Tibial artery (tissue), 4 donors: ENCODE measurements at regions not wholly inside any gene's neighbourhood (a gene's known extent, or its start where the extent isn't known, plus 50 kb on each side); places are given as distances from the start of the nearest gene placed in this dataset.

Experiments used
- DNase-seq, 2 donors: peaks; one replicate each; pipeline ENCODE4 v3.0.0-alpha.2; 2019
- H3K27ac ChIP-seq, 2 donors: fragments of 200-600 bp; sonication (generic) in 1 of 2; 1 replicate in 1 of 2; 2 replicates in 1 of 2; pipeline ENCODE4 v1.5.1; 2018 to 2019; ENCODE audit warnings: mild to moderate bottlenecking in 1 of 2
- H3K27me3 ChIP-seq, 2 donors: fragments of 200-600 bp; sonication (generic) in 1 of 2; one replicate each; pipeline versions ENCODE4 v1.5.1 to v1.6.0; 2016 to 2019
- H3K36me3 ChIP-seq, 3 donors: fragments of 200-600 bp; sonication (generic) in 2 of 3; one replicate each; pipeline ENCODE4 v1.5.1; 2016 to 2019; ENCODE audit warnings: mild to moderate bottlenecking in 2 of 3
- H3K4me1 ChIP-seq, 4 donors: fragments of 200-600 bp; sonication (generic) in 2 of 4; 1 replicate in 3 of 4; 2 replicates in 1 of 4; pipeline ENCODE4 v1.5.1; 2016 to 2019
- H3K4me3 ChIP-seq, 2 donors: fragments of 200-600 bp; sonication (generic) in 1 of 2; 1 replicate in 1 of 2; 2 replicates in 1 of 2; pipeline ENCODE4 v1.5.1; 2018 to 2019; ENCODE audit warnings: mild to moderate bottlenecking in 2 of 2
- H3K9me3 ChIP-seq, 3 donors: fragments of 200-600 bp; sonication (generic) in 1 of 3; one replicate each; pipeline ENCODE4 v1.5.1; 2016 to 2019
- intact Hi-C: fragments of 100-400 bp; cut with DNase I; formaldehyde crosslinking; loops from one replicate; pipeline ENCODE4 v1.15.0; 2023; ENCODE audit warnings: low total_unique reads
- TF ChIP-seq, protein P1 (sequence below), 2 experiments: fragments of 200-600 bp in 1 of 2; fragments of 450-650 bp in 1 of 2; IDR thresholded peaks; one replicate each; pipeline ENCODE4 v1.5.1; 2017 to 2019; ENCODE audit warnings: antibody characterized with exemption in 2 of 2, mild to moderate bottlenecking in 1 of 2, moderate library complexity in 1 of 2

DNA sequence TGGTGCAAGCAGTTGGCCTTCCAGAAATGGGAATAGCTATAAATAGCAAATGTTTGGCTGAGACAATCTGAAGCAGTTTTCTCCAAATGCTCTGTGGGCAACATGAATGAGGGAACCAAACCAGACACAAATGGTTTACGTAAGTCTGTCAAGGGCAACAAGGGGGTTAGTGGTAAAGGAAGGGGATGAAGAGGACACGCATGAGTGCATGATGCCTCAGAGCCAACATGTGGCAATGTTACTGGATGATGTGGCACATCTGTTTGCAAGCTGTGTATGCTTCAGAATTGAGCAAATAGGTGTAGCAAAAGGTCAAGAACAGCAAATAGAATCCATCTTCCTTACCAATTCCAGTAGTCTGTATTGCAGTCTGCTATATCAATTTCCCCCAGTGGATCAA, 76.3 kb upstream of the LMO4 start:
- no peaks in the 10 kb centered on the region for H3K27me3 ChIP-seq
- peaks cover 0 to 3% (median 0%) of the 10 kb centered on the region in 3 donors for H3K9me3 ChIP-seq
- peaks cover 0 to 3% (median 0%) of the 10 kb centered on the region in 4 donors for H3K4me1 ChIP-seq
- intact Hi-C loops, result no loop called here
- DNase-seq, result no peak
- TF ChIP-seq, protein P1, sequence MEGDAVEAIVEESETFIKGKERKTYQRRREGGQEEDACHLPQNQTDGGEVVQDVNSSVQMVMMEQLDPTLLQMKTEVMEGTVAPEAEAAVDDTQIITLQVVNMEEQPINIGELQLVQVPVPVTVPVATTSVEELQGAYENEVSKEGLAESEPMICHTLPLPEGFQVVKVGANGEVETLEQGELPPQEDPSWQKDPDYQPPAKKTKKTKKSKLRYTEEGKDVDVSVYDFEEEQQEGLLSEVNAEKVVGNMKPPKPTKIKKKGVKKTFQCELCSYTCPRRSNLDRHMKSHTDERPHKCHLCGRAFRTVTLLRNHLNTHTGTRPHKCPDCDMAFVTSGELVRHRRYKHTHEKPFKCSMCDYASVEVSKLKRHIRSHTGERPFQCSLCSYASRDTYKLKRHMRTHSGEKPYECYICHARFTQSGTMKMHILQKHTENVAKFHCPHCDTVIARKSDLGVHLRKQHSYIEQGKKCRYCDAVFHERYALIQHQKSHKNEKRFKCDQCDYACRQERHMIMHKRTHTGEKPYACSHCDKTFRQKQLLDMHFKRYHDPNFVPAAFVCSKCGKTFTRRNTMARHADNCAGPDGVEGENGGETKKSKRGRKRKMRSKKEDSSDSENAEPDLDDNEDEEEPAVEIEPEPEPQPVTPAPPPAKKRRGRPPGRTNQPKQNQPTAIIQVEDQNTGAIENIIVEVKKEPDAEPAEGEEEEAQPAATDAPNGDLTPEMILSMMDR (IDR thresholded peaks at IDR 0.05), result no peak
- no peaks in the 10 kb centered on the region for H3K36me3 ChIP-seq
- no peak overlapping the region for H3K4me3 ChIP-seq
- no peak overlapping the region for H3K27ac ChIP-seq

DNA sequence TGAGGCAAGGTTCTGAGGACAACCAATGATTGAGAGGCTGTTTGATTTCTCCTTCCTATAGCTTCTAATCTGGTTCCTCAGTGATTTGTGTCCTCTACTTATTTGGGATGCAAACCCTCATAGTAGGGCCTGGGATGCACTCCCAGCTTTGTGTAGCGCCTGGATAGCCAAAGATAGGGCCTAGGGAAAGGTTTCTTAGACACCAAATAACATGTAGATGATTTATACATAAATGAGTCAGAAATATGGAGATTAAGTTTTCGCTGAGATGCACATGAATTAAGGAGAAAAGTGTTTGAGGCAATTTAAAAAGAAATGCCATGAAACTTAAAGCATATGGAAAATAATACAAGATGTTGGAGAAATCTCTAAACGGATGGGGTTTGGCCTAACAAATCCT, 66.0 kb upstream of the LMO4 start:
- intact Hi-C loops, result no loop called here
- Histone ChIP-seq H3K4me1 (no peaks in the 10 kb centered on the region), H3K4me3 (no peak overlapping the region), H3K27me3 (no peaks in the 10 kb centered on the region), H3K9me3 (no peaks in the 10 kb centered on the region), H3K36me3 (no peaks in the 10 kb centered on the region), H3K27ac (no peak overlapping the region)
- DNase-seq, result no peak
- TF ChIP-seq, protein P1 (IDR thresholded peaks at IDR 0.05), result no peak

DNA sequence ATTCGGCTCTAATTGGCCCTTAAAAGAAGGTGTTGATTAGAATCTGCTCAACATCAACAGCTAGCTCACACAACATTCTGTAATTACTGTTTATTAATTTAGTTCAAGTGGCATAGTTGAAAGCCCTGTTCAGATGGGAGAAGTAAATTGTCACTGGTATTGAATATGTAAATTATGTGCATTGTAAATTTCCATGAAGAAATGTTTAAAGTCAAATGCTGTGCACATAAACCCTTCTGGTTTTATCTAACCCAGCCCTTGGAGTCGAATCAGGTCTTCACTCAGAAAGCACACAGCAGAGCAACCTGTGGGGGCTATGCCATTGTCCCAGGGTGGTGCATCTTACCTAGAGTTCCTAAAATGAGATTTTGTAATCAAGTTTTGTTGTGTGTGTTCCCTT, 65.4 kb upstream of the LMO4 start:
- no peak for DNase-seq
- Histone ChIP-seq H3K27ac (no peak overlapping the region), H3K4me1 (no peaks in the 10 kb centered on the region), H3K9me3 (no peaks in the 10 kb centered on the region), H3K4me3 (no peak overlapping the region), H3K36me3 (no peaks in the 10 kb centered on the region), H3K27me3 (no peaks in the 10 kb centered on the region)
- intact Hi-C loops, result no loop called here
- TF ChIP-seq, protein P1 (IDR thresholded peaks at IDR 0.05), result no peak

DNA sequence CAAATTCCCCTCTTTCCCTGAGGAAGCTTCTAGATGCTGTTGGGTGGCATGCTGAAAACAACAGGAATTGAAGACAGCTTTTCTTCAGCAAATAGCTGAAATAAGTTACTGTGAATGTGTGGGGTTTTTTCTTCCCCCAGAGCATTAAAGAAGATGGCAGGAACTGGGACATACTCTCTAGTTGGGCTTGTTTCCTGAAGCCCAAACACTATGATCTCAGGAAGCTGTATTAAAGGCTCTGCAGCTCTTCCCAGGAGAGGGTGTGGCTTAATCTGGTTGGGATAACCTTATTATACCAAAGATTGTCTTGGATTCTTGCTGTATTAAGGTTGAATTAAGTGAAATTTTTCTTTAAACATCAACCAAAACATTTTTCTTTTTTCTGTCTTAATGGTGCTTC, 64.9 kb upstream of the LMO4 start:
- DNase-seq, result no peak
- intact Hi-C loops, result no loop called here
- TF ChIP-seq, protein P1 (IDR thresholded peaks at IDR 0.05), result no peak
- Histone ChIP-seq H3K4me3 (no peak overlapping the region), H3K27me3 (no peaks in the 10 kb centered on the region), H3K27ac (no peak overlapping the region), H3K36me3 (no peaks in the 10 kb centered on the region), H3K4me1 (no peaks in the 10 kb centered on the region), H3K9me3 (no peaks in the 10 kb centered on the region)

DNA sequence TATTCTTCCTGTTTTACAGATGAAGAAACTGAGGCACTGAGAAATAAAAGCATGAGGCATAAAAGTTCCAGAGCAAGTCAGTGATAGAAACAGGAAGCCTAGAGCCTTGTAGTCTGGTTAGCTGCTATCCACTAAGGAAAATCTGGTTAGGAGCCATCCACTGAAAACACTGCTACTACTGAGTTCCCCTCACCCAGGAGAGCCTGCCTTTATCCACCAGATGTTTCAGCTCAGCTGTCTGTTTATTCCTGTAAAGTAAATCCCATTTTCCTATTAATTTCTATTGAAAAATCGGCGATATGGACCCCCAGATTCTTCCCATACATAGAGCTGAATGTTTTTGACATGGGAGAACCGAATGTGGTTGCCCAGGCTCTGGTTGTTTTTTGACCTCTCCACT, 63.7 kb upstream of the LMO4 start:
- Histone ChIP-seq H3K27me3 (no peaks in the 10 kb centered on the region), H3K4me3 (no peak overlapping the region), H3K27ac (no peak overlapping the region), H3K4me1 (no peaks in the 10 kb centered on the region), H3K36me3 (no peaks in the 10 kb centered on the region), H3K9me3 (no peaks in the 10 kb centered on the region)
- intact Hi-C loops, result no loop called here
- DNase-seq, result no peak
- TF ChIP-seq, protein P1 (IDR thresholded peaks at IDR 0.05), result no peak

DNA sequence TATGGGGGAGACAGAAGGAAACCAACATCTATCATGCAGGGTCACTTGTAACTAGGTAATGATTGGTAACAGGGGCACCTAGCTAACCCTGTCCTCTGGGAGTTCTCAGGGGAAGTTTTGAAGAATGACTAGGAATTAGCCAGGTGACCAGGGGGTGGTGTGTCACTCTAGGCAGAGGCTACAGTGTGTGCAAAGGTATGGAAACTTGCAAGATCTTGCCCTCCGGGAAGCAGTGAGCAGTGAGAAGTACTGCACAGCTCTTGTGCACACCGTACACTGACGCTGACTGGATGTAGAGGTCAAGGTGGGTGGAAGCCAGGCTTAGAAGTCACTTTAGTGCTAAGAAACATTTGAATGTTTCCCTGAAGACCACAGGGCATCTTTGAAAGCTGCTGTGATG, 62.9 kb upstream of the LMO4 start:
- TF ChIP-seq, protein P1 (IDR thresholded peaks at IDR 0.05), result no peak
- H3K4me1 ChIP-seq, result no peaks in the 10 kb centered on the region

More for the DNA sequence above, 62.9 kb upstream of the LMO4 start:
- Histone ChIP-seq H3K27me3 (no peaks in the 10 kb centered on the region), H3K36me3 (no peaks in the 10 kb centered on the region), H3K9me3 (no peaks in the 10 kb centered on the region), H3K4me3 (no peak overlapping the region), H3K27ac (no peak overlapping the region)
- intact Hi-C loops, result no loop called here
- no peak for DNase-seq
